GM12878 (cell line): ENCODE measurements at regions not wholly inside any gene's neighbourhood (a gene's known extent, or its start where the extent isn't known, plus 50 kb on each side); places are given as distances from the start of the nearest gene placed in this dataset.

Experiments used
- ATAC-seq: fragments of 200-7000 bp; cut with Tn5 transposase; 3 replicates; pipeline ENCODE4 v1.9.1; 2020; ENCODE audit warnings: mild to moderate bottlenecking, moderate library complexity
- BruUV-seq: library from RNA; stranded (reverse); fragments of 400-500 nt; replicated peaks from 2 replicates; lab custom pipeline; 2021; lab: Mats Ljungman, UMichigan
- CTCF ChIA-PET: fragments of 300-600 bp; sonication (Branson Sonifier 250); formaldehyde crosslinking; extraction: SDS; loops from one replicate; lab custom pipeline; 2021; ENCODE audit warnings: inconsistent platforms; lab: Yijun Ruan, JAX
- POLR2A ChIA-PET: fragments of 350-600 bp; formaldehyde crosslinking; extraction: SDS; loops from one replicate; lab custom pipeline; 2021; ENCODE audit warnings: inconsistent platforms; lab: Charles Lee
- RAD21 ChIA-PET: fragments of 300-600 bp; sonication (Branson Sonifier 250); formaldehyde crosslinking; loops from one replicate; lab custom pipeline; 2023; ENCODE audit warnings: antibody characterized with exemption; ENCODE audit not compliant: unreplicated experiment; lab: Charles Lee
- SMC1A ChIA-PET: fragments of 300-600 bp; sonication (Branson Sonifier 250); formaldehyde crosslinking; loops from one replicate; lab custom pipeline; 2023; ENCODE audit not compliant: unreplicated experiment, uncharacterized antibody; lab: Charles Lee
- DNase-seq: peaks from one replicate; pipeline ENCODE4 v3.0.0-alpha.2; 2011; ENCODE audit warnings: low read depth, low spot score
- FAIRE-seq: peaks from 3 replicates; lab custom pipeline; 2011; peaks lifted over from hg19 to GRCh38; lab: Jason Lieb, UNC
- H2AFZ ChIP-seq: 2 replicates; pipeline ENCODE4 v1.6.0; 2011; ENCODE audit warnings: low read depth, low read length, control low read depth; ENCODE audit not compliant: control insufficient read depth
- H3K27ac ChIP-seq: 2 replicates; pipeline ENCODE4 v1.5.1; 2011; ENCODE audit warnings: control low read depth; ENCODE audit not compliant: control insufficient read depth, insufficient read depth
- H3K27me3 ChIP-seq, 2 experiments: replicated peaks in 1 of 2; 2 replicates each; pipeline versions ENCODE4 v1.6.0 to v1.6.1; 2011; ENCODE audit warnings: low read length in 1 of 2; ENCODE audit not compliant: control insufficient read depth in 2 of 2, insufficient read depth in 2 of 2
- H3K36me3 ChIP-seq, 2 experiments: 2 replicates each; pipeline ENCODE4 v1.5.1; 2011; ENCODE audit warnings: low read length in 1 of 2; ENCODE audit not compliant: control insufficient read depth in 2 of 2, insufficient read depth in 2 of 2
- H3K4me1 ChIP-seq: 2 replicates; pipeline ENCODE4 v1.6.1; 2011; ENCODE audit warnings: mild to moderate bottlenecking, low read length, moderate library complexity, mixed read lengths; ENCODE audit not compliant: control insufficient read depth, insufficient read depth
- H3K4me2 ChIP-seq: 2 replicates; pipeline ENCODE4 v1.6.0; 2011; ENCODE audit warnings: control low read depth; ENCODE audit not compliant: control insufficient read depth, insufficient read depth
- H3K4me3 ChIP-seq: fragments of 200-600 bp; sonication (generic); 2 replicates; pipeline ENCODE4 v1.5.1; 2016
- H3K79me2 ChIP-seq: 2 replicates; pipeline ENCODE4 v1.6.0; 2011; ENCODE audit warnings: low read length; ENCODE audit not compliant: control insufficient read depth, insufficient read depth
- H3K9ac ChIP-seq: 2 replicates; pipeline ENCODE4 v1.8.0; 2011; ENCODE audit warnings: low read length, control low read depth, mixed read lengths; ENCODE audit not compliant: control insufficient read depth, insufficient read depth
- H3K9me3 ChIP-seq: replicated peaks from 3 replicates; pipeline ENCODE4 v1.5.1; 2011; ENCODE audit warnings: mild to moderate bottlenecking, low read length; ENCODE audit not compliant: control insufficient read depth, insufficient read depth
- H4K20me1 ChIP-seq: 2 replicates; pipeline ENCODE4 v1.6.0; 2011; ENCODE audit not compliant: control insufficient read depth, insufficient read depth
- ASH2L ChIP-seq: fragments of 300-600, 200-600 bp; sonication (generic); IDR thresholded peaks from 2 replicates; pipeline ENCODE4 v1.6.1; 2017; ENCODE audit warnings: low read depth, mild to moderate bottlenecking, borderline replicate concordance
- BACH1 ChIP-seq: fragments of 450-650 bp; IDR thresholded peaks from 2 replicates; pipeline ENCODE4 v1.6.1; 2017; ENCODE audit warnings: mild to moderate bottlenecking, borderline replicate concordance
- BMI1 ChIP-seq: fragments of 450-650 bp; IDR thresholded peaks from 2 replicates; pipeline ENCODE4 v1.6.1; 2016; ENCODE audit warnings: mild to moderate bottlenecking, moderate library complexity, borderline replicate concordance
- BRCA1 ChIP-seq: IDR thresholded peaks from 2 replicates; pipeline ENCODE4 v1.6.1; 2011; ENCODE audit warnings: low read depth, low read length, improper control_type of control experiment
- CHD2 ChIP-seq: IDR thresholded peaks from 2 replicates; pipeline ENCODE4 v1.6.1; 2011; ENCODE audit warnings: low read depth, low read length, improper control_type of control experiment, borderline replicate concordance
- GATAD2B ChIP-seq: fragments of 450-650 bp; conservative IDR thresholded peaks from 2 replicates; pipeline ENCODE4 v1.6.1; 2017; ENCODE audit warnings: low read depth, mild to moderate bottlenecking, moderate library complexity
- IKZF2 ChIP-seq, 2 experiments: fragments of 450-650 bp; IDR thresholded peaks; 2 replicates each; pipeline ENCODE4 v1.6.1; 2017; ENCODE audit warnings: mild to moderate bottlenecking in 2 of 2, moderate library complexity in 2 of 2
- IRF4 ChIP-seq: IDR thresholded peaks from 2 replicates; pipeline ENCODE4 v1.6.1; 2011; ENCODE audit warnings: low read depth, low read length
- NFYB ChIP-seq: IDR thresholded peaks from 2 replicates; pipeline ENCODE4 v1.6.1; 2011; ENCODE audit warnings: low read depth, mild to moderate bottlenecking, low read length, improper control_type of control experiment, moderate library complexity; ENCODE audit not compliant: insufficient read depth
- RUNX3 ChIP-seq: IDR thresholded peaks from 2 replicates; pipeline ENCODE4 v1.6.1; 2012; ENCODE audit warnings: low read length, inconsistent platforms
- SREBF1 ChIP-seq: IDR thresholded peaks from 2 replicates; pipeline ENCODE4 v1.6.1; 2012; ENCODE audit warnings: mild to moderate bottlenecking, low read length
- STAT1 ChIP-seq: fragments of 450-650 bp; conservative IDR thresholded peaks from 2 replicates; pipeline ENCODE4 v1.6.1; 2014; ENCODE audit warnings: antibody characterized with exemption, mild to moderate bottlenecking
- TCF3 ChIP-seq: IDR thresholded peaks from 2 replicates; pipeline ENCODE4 v1.6.1; 2012; ENCODE audit warnings: low read depth, mild to moderate bottlenecking, low read length, borderline replicate concordance; ENCODE audit not compliant: insufficient read depth
- USF1 ChIP-seq: IDR thresholded peaks from 2 replicates; pipeline ENCODE4 v1.6.1; 2011; ENCODE audit warnings: borderline replicate concordance, low read depth, mild to moderate bottlenecking, moderate library complexity, mixed read lengths, low read length; ENCODE audit not compliant: insufficient read depth; ENCODE audit errors: extremely low read length
- YBX1 ChIP-seq: fragments of 450-650 bp; IDR thresholded peaks from 2 replicates; pipeline ENCODE4 v1.6.1; 2016; ENCODE audit warnings: antibody characterized with exemption
- ZBED1 ChIP-seq: IDR thresholded peaks from 2 replicates; pipeline ENCODE4 v1.6.1; 2016; ENCODE audit warnings: borderline replicate concordance
- ZNF274 ChIP-seq: IDR thresholded peaks from one replicate; pipeline ENCODE4 v1.8.0; 2011; ENCODE audit not compliant: insufficient read length, insufficient read depth
- WGBS: methylation state at CpG from one replicate; pipeline ENCODE4 v1.1.6; 2016; ENCODE audit warnings: low lambda C conversion rate; ENCODE audit not compliant: insufficient replicate concordance, insufficient coverage; ENCODE audit errors: missing lambda C conversion rate; 5-methylcytosine and 5-hydroxymethylcytosine counted together
- in situ Hi-C: fragments of 300-500 bp; cut with MboI; formaldehyde crosslinking; loops from 9 replicates; pipeline ENCODE4 v1.14.3; 2018; ENCODE audit warnings: mixed read lengths
- intact Hi-C: fragments of 100-400 bp; cut with micrococcal nuclease; formaldehyde crosslinking; loops from one replicate; pipeline ENCODE4 v1.14.2; 2022; ENCODE audit not compliant: unreplicated experiment
- TF ChIP-seq, protein P1 (sequence below): fragments of 450-650 bp; IDR thresholded peaks from 2 replicates; pipeline ENCODE4 v1.6.1; 2014; ENCODE audit warnings: mild to moderate bottlenecking
- TF ChIP-seq, protein P2 (sequence below): fragments of 150-350 bp; IDR thresholded peaks from 2 replicates; pipeline ENCODE4 v1.6.1; 2014; ENCODE audit warnings: mild to moderate bottlenecking, low read depth, low read length

DNA sequence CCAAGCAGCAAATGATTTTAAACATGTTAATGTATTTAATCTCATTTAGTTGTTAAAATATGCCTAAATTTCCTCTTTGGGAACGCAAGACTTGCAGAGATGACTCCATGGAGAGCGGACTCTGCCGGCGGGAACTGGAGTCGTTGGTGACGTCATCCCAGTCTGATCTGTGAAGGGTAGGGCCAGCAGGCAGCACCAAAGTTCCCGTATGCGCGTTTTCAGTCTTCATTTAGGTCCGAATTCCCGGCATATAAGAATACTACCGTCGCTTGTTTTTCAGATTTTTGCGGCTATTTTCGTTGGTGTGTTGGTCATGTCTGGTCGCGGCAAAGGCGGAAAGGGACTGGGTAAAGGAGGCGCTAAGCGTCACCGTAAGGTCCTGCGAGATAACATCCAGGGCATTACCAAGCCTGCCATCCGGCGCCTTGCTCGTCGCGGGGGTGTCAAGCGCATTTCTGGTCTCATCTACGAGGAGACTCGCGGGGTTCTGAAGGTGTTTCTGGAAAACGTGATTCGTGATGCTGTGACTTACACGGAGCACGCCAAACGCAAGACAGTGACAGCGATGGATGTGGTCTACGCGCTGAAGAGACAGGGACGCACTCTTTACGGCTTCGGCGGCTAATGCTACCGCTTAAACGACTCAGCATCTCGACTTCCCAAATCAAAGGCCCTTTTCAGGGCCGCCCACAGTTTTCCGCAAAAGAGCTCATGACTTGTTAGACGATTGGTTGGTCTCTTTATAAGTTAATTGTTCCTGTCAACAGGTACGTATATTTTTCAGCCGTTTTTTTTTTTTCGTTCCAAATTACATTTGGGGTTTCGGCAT is 117.3 kb downstream of the HFE start:
- Histone ChIP-seq H3K36me3 (no peaks in the 10 kb centered on the region), H3K79me2 (peaks cover 8% of the 10 kb centered on the region), H3K4me3 (peak overlapping the region; percentile 72), H3K4me1 (peaks cover 14% of the 10 kb centered on the region), H3K9me3 (no peaks in the 10 kb centered on the region), H3K9ac (peak overlapping the region; percentile 95), H3K4me2 (peak overlapping the region; percentile 97), H3K27ac (peak overlapping the region; percentile 96), H2AFZ (peak overlapping the region; percentile 83), H3K27me3 (no peaks in the 10 kb centered on the region), H4K20me1 (no peaks in the 10 kb centered on the region)
- peak; percentile 97 for DNase-seq
- ChIA-PET SMC1A (interaction anchor here (1.2 to 2.3 kb wide), 3 partner anchors 12 to 80 kb away, joined by 3 to 14 read pairs (median 12); a partner anchor contains a TSS), RAD21 (interaction anchor here (1.1 to 2.9 kb wide), 2 partner anchors 12 to 66 kb away, joined by 3 to 26 read pairs; a partner anchor contains a TSS), CTCF (interaction anchor here (0.8 to 1.9 kb wide), 7 partner anchors 10 to 46 kb away, joined by 3 to 6 read pairs (median 3); a partner anchor contains a TSS), POLR2A (interaction anchor here (0.7 to 5.2 kb wide), 5 partner anchors 11 to 53 kb away, joined by 3 to 57 read pairs (median 4); a partner anchor contains a TSS)
- in situ Hi-C loops (no loop called here), intact Hi-C loops (loop anchor here (1.0 to 2.0 kb wide), 2 partner anchors 12 to 68 kb away; a partner anchor contains a TSS)
- FAIRE-seq, result no peak
- under 1% methylated on average over 53 of the region's 53 CpGs for WGBS
- BruUV-seq, result TSS peak; percentile 98
- peak; percentile 76 for ATAC-seq
- no peak for TF ChIP-seq BRCA1
- TF ChIP-seq ASH2L, result no peak; the same call in 1 of the 2 replicates
- TF ChIP-seq, protein P1, sequence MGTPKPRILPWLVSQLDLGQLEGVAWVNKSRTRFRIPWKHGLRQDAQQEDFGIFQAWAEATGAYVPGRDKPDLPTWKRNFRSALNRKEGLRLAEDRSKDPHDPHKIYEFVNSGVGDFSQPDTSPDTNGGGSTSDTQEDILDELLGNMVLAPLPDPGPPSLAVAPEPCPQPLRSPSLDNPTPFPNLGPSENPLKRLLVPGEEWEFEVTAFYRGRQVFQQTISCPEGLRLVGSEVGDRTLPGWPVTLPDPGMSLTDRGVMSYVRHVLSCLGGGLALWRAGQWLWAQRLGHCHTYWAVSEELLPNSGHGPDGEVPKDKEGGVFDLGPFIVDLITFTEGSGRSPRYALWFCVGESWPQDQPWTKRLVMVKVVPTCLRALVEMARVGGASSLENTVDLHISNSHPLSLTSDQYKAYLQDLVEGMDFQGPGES, result no peak; the same call in 1 of the 2 replicates
- TF ChIP-seq, protein P2, sequence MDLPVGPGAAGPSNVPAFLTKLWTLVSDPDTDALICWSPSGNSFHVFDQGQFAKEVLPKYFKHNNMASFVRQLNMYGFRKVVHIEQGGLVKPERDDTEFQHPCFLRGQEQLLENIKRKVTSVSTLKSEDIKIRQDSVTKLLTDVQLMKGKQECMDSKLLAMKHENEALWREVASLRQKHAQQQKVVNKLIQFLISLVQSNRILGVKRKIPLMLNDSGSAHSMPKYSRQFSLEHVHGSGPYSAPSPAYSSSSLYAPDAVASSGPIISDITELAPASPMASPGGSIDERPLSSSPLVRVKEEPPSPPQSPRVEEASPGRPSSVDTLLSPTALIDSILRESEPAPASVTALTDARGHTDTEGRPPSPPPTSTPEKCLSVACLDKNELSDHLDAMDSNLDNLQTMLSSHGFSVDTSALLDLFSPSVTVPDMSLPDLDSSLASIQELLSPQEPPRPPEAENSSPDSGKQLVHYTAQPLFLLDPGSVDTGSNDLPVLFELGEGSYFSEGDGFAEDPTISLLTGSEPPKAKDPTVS, result no peak
- TF ChIP-seq IKZF2 (IDR thresholded peaks at IDR 0.05), result peak; percentile 86 to 88
- no peak for TF ChIP-seq BMI1
- TF ChIP-seq IRF4, result no peak
- peak; percentile 62; the same call in 1 of the 2 replicates for TF ChIP-seq BACH1
- TF ChIP-seq ZNF274, result no peak
- no peak for TF ChIP-seq YBX1
- TF ChIP-seq CHD2, result peak; percentile 84
- TF ChIP-seq NFYB, result no peak
- peak; percentile 76 for TF ChIP-seq RUNX3
- TF ChIP-seq SREBF1, result no peak
- peak; percentile 95; the same call in 1 of the 2 replicates for TF ChIP-seq TCF3
- TF ChIP-seq ZBED1, result peak; percentile 98; the same call in 1 of the 2 replicates
- no peak for TF ChIP-seq USF1
- TF ChIP-seq GATAD2B, result no peak; the same call in 1 of the 2 replicates
- no peak for TF ChIP-seq STAT1
